BLaER1 (cell line): ENCODE measurements at regions not wholly inside any gene's neighbourhood (a gene's known extent, or its start where the extent isn't known, plus 50 kb on each side); places are given as distances from the start of the nearest gene placed in this dataset.

ENCODE experiments used
- H3K27ac ChIP-seq: shearing (Covaris generic); formaldehyde crosslinking; 2 replicates; pipeline ENCODE4 v1.8.1; 2022
- H3K27me3 ChIP-seq: shearing (Covaris generic); formaldehyde crosslinking; 2 replicates; pipeline ENCODE4 v1.8.1; 2022
- H3K36me3 ChIP-seq: shearing (Covaris generic); formaldehyde crosslinking; 2 replicates; pipeline ENCODE4 v1.8.1; 2022
- H3K4me1 ChIP-seq: shearing (Covaris generic); formaldehyde crosslinking; 2 replicates; pipeline ENCODE4 v1.8.1; 2022
- H3K4me2 ChIP-seq: shearing (Covaris generic); formaldehyde crosslinking; 2 replicates; pipeline ENCODE4 v1.8.1; 2022
- H3K4me3 ChIP-seq: shearing (Covaris generic); formaldehyde crosslinking; 2 replicates; pipeline ENCODE4 v1.8.1; 2022
- H3K9ac ChIP-seq: shearing (Covaris generic); formaldehyde crosslinking; 2 replicates; pipeline ENCODE4 v1.8.1; 2022
- H3K9me3 ChIP-seq: shearing (Covaris generic); formaldehyde crosslinking; 2 replicates; pipeline ENCODE4 v1.8.1; 2022
- H4K20me1 ChIP-seq: shearing (Covaris generic); formaldehyde crosslinking; 2 replicates; pipeline ENCODE4 v1.8.1; 2022
- Cebpa-rat ChIP-seq: shearing (Covaris generic); IDR thresholded peaks from 2 replicates; pipeline ENCODE4 v1.8.1; 2022

DNA sequence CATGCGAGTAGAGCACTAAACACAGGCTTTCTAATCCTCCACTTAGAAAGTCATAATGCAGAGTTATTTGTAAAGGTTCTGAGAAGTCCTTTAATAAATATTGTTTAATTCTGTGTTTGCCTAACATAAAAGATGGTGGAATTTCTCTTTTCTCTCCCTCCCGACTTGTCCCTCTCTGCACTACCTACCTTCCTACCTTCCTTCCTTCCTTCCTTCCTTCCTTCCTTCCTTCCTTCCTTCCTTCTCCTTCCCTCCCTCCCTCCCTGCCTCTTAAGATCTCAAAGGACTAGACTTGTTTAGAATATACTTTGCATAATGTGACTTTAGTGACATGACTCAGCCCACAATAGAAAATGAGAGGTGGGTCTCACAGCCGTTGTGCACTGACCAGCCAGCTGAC is 156.3 kb upstream of the TAPT1 start:
- Histone ChIP-seq H3K9me3 (no peaks in the 10 kb centered on the region), H3K4me3 (no peak overlapping the region), H4K20me1 (no peaks in the 10 kb centered on the region), H3K36me3 (no peaks in the 10 kb centered on the region), H3K27ac (no peak overlapping the region), H3K9ac (no peak overlapping the region), H3K4me1 (peaks cover 16% of the 10 kb centered on the region), H3K27me3 (no peaks in the 10 kb centered on the region), H3K4me2 (no peak overlapping the region)
- TF ChIP-seq Cebpa-rat, result no peak

DNA sequence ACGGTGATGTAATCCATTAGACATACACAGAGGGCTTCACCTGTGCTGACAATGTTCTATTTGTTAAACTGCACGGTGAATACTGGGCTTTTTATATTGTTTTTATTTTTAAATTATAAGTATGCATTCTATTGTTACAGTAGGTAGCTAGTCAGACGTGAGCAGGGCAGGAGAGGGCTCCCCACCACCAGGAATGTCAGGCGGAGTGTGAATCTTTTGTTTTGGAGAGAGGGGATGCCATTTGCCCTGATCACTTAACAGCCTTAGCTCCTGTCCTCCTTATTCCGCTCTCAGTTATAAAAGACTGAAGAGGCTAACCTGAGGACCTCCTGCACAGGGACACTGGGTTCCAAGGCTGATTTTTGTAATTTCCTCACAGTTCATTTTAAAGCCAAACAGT is 151.6 kb upstream of the TAPT1 start:
- no peak for TF ChIP-seq Cebpa-rat
- H3K27me3 ChIP-seq, result no peaks in the 10 kb centered on the region
- H3K36me3 ChIP-seq, result no peaks in the 10 kb centered on the region
- H3K4me1 ChIP-seq, result no peaks in the 10 kb centered on the region
- no peak overlapping the region for H3K9ac ChIP-seq
- no peaks in the 10 kb centered on the region for H3K9me3 ChIP-seq
- no peak overlapping the region for H3K4me3 ChIP-seq
- no peak overlapping the region for H3K27ac ChIP-seq
- no peak overlapping the region for H3K4me2 ChIP-seq
- H4K20me1 ChIP-seq, result no peaks in the 10 kb centered on the region

DNA sequence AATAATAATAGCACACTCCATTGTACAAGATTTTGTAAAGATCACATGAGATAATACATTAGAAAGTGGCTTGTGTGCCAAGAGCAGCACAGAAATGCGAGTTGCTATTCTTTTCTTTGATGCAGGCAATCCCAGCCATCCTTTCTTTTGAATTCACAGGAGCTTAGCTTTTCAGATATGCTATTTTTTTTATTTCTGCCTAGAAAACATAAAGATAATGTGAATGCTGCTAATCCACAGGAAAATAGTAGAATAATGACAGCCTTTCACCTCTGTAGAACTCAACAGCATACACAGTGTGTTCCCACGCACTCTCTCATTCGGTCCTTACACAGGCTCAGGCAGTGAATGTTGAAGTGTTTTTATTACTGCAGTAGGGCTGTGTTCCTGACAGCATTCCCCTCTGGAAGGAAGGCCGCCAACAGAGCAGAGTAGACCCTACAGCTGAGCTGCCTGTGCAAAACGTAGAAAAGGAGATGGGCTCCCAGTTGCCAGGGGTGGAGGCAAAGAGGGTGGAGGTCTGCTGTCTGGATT is 138.8 kb upstream of the TAPT1 start:
- Histone ChIP-seq H3K9ac (no peak overlapping the region), H4K20me1 (no peaks in the 10 kb centered on the region), H3K4me3 (no peak overlapping the region), H3K27ac (no peak overlapping the region), H3K36me3 (no peaks in the 10 kb centered on the region), H3K4me1 (no peaks in the 10 kb centered on the region), H3K27me3 (no peaks in the 10 kb centered on the region), H3K9me3 (peaks cover 4% of the 10 kb centered on the region; the same call in 1 of the 2 replicates), H3K4me2 (no peak overlapping the region)
- TF ChIP-seq Cebpa-rat, result no peak

DNA sequence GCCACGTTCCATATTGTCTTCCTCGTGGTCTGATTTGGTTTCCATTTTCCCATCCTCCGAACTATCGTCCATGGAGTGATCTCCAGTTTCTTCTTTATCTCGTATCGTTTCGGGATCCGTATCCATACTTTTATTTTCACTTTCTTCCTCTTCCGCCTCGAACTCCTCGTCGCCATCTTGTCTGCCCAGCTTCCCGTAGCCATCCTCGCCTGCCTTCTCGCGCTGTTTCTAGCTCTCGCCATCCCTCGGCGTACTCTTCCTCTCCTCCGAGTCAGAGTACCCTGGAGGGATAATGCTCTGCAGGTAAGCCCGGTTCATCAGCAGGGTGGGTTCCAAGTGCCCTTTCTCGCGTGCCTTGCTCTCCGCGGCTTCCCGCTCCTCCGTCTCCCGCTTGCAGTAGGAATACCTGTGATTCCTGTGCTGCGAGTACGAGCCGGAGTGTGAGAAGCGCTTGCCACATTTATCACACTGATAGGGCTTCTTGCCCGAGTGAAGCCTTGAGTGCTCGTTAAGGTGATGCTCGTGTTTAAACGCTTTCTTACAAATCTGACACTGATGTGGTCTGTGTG is 134.5 kb upstream of the TAPT1 start:
- H3K36me3 ChIP-seq, result no peaks in the 10 kb centered on the region
- H3K4me1 ChIP-seq, result no peaks in the 10 kb centered on the region
- no peaks in the 10 kb centered on the region for H3K9me3 ChIP-seq
- TF ChIP-seq Cebpa-rat, result no peak
- H3K27me3 ChIP-seq, result no peaks in the 10 kb centered on the region
- H3K27ac ChIP-seq, result no peak overlapping the region
- no peak overlapping the region for H3K4me2 ChIP-seq
- no peak overlapping the region for H3K9ac ChIP-seq
- no peak overlapping the region for H3K4me3 ChIP-seq
- H4K20me1 ChIP-seq, result no peaks in the 10 kb centered on the region

DNA sequence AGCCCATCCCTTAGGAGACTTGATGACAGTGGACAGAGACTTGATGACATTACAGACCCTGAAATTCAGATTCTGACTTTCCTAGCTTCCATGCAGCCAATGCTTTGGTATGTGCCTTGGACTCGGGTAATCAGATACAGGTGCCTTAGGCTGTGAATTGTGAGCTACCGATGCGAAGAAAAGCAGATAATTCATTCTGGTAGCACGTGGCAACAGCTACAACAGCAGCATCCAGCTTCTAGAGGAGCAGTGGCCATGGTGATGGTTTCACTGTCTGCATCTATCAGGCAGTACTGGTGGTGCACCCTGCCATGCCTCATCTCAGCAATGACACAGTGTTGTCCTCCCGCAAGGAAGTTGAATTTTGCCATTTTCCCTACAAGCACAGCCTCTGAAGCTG is 126.9 kb upstream of the TAPT1 start:
- no peaks in the 10 kb centered on the region for H3K27me3 ChIP-seq
- TF ChIP-seq Cebpa-rat, result no peak
- H4K20me1 ChIP-seq, result no peaks in the 10 kb centered on the region
- H3K4me3 ChIP-seq, result no peak overlapping the region
- no peaks in the 10 kb centered on the region for H3K9me3 ChIP-seq
- H3K36me3 ChIP-seq, result no peaks in the 10 kb centered on the region
- H3K4me2 ChIP-seq, result no peak overlapping the region
- no peaks in the 10 kb centered on the region for H3K4me1 ChIP-seq
- no peak overlapping the region for H3K27ac ChIP-seq
- H3K9ac ChIP-seq, result no peak overlapping the region

DNA sequence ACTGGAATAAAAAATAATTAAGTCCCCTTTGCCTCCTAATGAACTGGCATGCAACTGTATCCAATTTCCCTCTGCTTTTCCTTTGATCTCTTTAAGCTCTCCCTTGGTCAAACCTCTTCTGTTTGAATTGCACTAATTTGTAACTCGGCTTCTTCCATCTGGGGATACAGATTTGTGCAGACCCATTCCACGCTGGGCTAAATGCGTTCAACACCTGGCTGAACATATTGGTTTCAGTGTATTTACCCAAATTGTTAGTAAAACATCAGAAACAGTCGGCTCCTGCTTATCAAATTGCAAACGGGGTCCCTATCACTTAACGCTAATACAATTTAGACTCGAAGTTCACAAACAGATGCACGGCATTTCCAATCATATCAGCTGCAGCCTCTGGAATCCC is 124.9 kb upstream of the TAPT1 start:
- no peaks in the 10 kb centered on the region for H3K27me3 ChIP-seq
- H3K4me1 ChIP-seq, result no peaks in the 10 kb centered on the region
- no peak overlapping the region for H3K27ac ChIP-seq
- no peak overlapping the region for H3K9ac ChIP-seq
- no peak overlapping the region for H3K4me2 ChIP-seq
- H3K36me3 ChIP-seq, result no peaks in the 10 kb centered on the region
- H3K9me3 ChIP-seq, result no peaks in the 10 kb centered on the region
- H4K20me1 ChIP-seq, result no peaks in the 10 kb centered on the region
- H3K4me3 ChIP-seq, result no peak overlapping the region
- no peak for TF ChIP-seq Cebpa-rat

DNA sequence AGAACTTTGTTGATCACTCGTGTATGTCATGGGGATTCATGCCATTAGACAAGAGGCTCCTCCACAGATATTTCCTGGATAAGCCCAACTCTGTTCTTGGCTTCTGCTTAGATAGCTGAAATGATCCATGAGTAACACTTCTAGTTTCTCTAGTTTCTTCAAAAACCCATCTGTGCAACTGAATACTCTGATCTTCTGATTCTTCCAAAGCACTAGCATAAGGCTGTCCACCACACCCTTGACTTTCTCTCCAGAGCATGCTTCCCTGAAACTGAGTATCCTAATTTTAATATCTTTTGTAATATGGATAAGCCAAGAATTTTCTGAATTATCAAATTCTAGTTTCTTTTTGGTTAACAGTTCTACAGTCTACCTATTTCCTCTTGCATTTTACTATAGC is 118.6 kb upstream of the TAPT1 start:
- Histone ChIP-seq H3K36me3 (no peaks in the 10 kb centered on the region), H3K9me3 (no peaks in the 10 kb centered on the region), H4K20me1 (no peaks in the 10 kb centered on the region), H3K27me3 (no peaks in the 10 kb centered on the region), H3K4me2 (no peak overlapping the region), H3K4me1 (no peaks in the 10 kb centered on the region), H3K27ac (no peak overlapping the region), H3K9ac (no peak overlapping the region), H3K4me3 (no peak overlapping the region)
- no peak for TF ChIP-seq Cebpa-rat

DNA sequence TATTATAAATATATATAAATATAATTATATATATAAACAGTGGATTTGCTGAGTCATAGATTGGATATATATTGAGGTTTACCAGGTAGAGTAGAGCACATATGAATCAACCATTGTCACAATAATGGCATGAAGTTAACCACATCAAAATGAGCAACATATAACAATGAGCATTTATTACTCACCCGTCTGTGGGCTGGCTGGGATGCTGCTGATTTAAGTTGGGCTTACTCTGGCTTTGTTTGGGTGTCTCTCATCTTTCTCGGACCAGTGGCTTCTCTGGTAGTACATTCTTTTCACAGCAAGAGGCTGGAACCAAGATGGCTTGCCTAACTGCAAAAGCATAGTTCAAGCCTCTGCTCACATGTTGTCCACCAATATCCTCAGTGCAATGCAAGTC is 111.7 kb upstream of the TAPT1 start:
- Histone ChIP-seq H3K9me3 (no peaks in the 10 kb centered on the region), H4K20me1 (no peaks in the 10 kb centered on the region), H3K4me3 (no peak overlapping the region), H3K36me3 (no peaks in the 10 kb centered on the region), H3K9ac (no peak overlapping the region), H3K4me2 (no peak overlapping the region), H3K27ac (no peak overlapping the region), H3K27me3 (no peaks in the 10 kb centered on the region), H3K4me1 (no peaks in the 10 kb centered on the region)
- TF ChIP-seq Cebpa-rat, result no peak

DNA sequence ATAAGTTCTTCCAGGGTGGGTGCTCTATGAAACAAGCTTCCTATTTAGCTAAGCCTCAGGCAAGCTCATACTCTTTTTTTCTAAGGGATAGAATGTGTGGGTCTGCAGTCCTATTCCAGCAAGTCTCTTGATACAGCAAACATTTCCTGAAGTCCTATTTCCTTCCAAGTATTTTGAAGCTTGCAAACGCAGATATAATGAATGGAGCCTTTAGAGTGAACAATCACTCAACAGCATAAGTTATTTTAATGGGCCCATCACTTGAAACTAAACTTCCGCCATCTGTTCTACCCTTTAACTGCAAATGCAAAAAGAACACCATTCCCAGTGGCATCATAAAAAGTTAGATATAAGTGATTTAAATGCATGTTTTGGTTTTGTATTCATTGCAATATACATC is 108.3 kb upstream of the TAPT1 start:
- Histone ChIP-seq H3K4me2 (no peak overlapping the region), H3K4me3 (no peak overlapping the region), H3K9ac (no peak overlapping the region), H3K27ac (no peak overlapping the region), H3K27me3 (no peaks in the 10 kb centered on the region), H3K36me3 (no peaks in the 10 kb centered on the region), H4K20me1 (no peaks in the 10 kb centered on the region), H3K4me1 (no peaks in the 10 kb centered on the region), H3K9me3 (no peaks in the 10 kb centered on the region)
- no peak for TF ChIP-seq Cebpa-rat

DNA sequence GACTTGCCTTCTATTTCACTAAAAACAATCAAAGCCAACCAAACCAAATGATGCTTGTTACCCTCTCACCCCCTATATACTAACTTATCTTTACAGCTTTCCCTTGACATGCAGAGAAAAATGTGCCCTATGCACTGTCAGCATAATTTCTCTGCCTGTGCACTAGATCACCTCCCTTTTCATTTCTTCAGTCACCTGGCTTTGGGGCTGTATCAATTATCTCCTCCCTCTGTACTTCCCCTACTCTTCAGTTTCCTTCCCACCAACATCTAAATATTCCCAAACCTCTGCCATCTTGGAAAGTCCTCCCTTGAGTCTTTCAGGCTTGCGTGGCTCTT is 103.5 kb upstream of the TAPT1 start:
- H3K4me3 ChIP-seq, result no peak overlapping the region
- no peak overlapping the region for H3K27ac ChIP-seq
- H3K9ac ChIP-seq, result no peak overlapping the region
- no peaks in the 10 kb centered on the region for H3K27me3 ChIP-seq
- no peak overlapping the region for H3K4me2 ChIP-seq
- H3K36me3 ChIP-seq, result no peaks in the 10 kb centered on the region
- H4K20me1 ChIP-seq, result no peaks in the 10 kb centered on the region
- H3K4me1 ChIP-seq, result no peaks in the 10 kb centered on the region
- H3K9me3 ChIP-seq, result no peaks in the 10 kb centered on the region
- TF ChIP-seq Cebpa-rat, result no peak
